DND-41 (cell line): ENCODE measurements at regions not wholly inside any gene's neighbourhood (a gene's known extent, or its start where the extent isn't known, plus 50 kb on each side); places are given as distances from the start of the nearest gene placed in this dataset.

Source experiments
- ATAC-seq: fragments of 200-7000 bp; cut with Tn5 transposase; 3 replicates; pipeline ENCODE4 v1.9.1; 2021; ENCODE audit warnings: low read depth; ENCODE audit not compliant: insufficient read depth
- DNase-seq: peaks from one replicate; pipeline ENCODE4 v3.0.0-alpha.2; 2020
- H2AFZ ChIP-seq: 2 replicates; pipeline ENCODE4 v1.6.0; 2012; ENCODE audit warnings: low read depth, low read length
- H3K27ac ChIP-seq: 2 replicates; pipeline ENCODE4 v1.5.1; 2012; ENCODE audit warnings: low read length, inconsistent platforms
- H3K27me3 ChIP-seq: fragments of 200-600 bp; sonication (generic); 2 replicates; pipeline ENCODE4 v1.6.0; 2012; ENCODE audit warnings: low read length, mild to moderate bottlenecking, inconsistent platforms; ENCODE audit not compliant: insufficient read depth, poor library complexity
- H3K36me3 ChIP-seq: 2 replicates; pipeline ENCODE4 v1.5.1; 2012; ENCODE audit warnings: low read length, inconsistent platforms; ENCODE audit not compliant: insufficient read depth
- H3K4me1 ChIP-seq: 2 replicates; pipeline ENCODE4 v1.5.1; 2012; ENCODE audit warnings: mild to moderate bottlenecking, low read length; ENCODE audit not compliant: insufficient read depth
- H3K4me2 ChIP-seq: 2 replicates; pipeline ENCODE4 v1.6.0; 2012; ENCODE audit warnings: mild to moderate bottlenecking, moderate library complexity, low read length, inconsistent platforms; ENCODE audit not compliant: insufficient read depth
- H3K4me3 ChIP-seq, 2 experiments: fragments of 200-600 bp in 1 of 2; shearing (Covaris generic) in 1 of 2; 2 replicates each; pipeline ENCODE4 v1.5.1; 2012 to 2016; ENCODE audit warnings: inconsistent platforms in 2 of 2, low read length in 2 of 2, mild to moderate bottlenecking in 2 of 2, low read depth in 1 of 2, moderate library complexity in 1 of 2
- H3K79me2 ChIP-seq: 2 replicates; pipeline ENCODE4 v1.6.0; 2012; ENCODE audit warnings: low read length, inconsistent platforms; ENCODE audit not compliant: insufficient read depth
- H3K9ac ChIP-seq: 2 replicates; pipeline ENCODE4 v1.6.0; 2012; ENCODE audit warnings: low read depth, mild to moderate bottlenecking, inconsistent platforms, low read length, moderate library complexity
- H3K9me3 ChIP-seq: 2 replicates; pipeline ENCODE4 v1.5.1; 2012; ENCODE audit warnings: low read length, moderate library complexity, mild to moderate bottlenecking, inconsistent platforms; ENCODE audit not compliant: insufficient read depth, severe bottlenecking
- H4K20me1 ChIP-seq: 2 replicates; pipeline ENCODE4 v1.6.0; 2012; ENCODE audit warnings: low read length; ENCODE audit not compliant: insufficient read depth
- EZH2 ChIP-seq: IDR thresholded peaks from 3 replicates; pipeline ENCODE4 v1.6.1; 2012; ENCODE audit warnings: borderline replicate concordance, low read depth, mild to moderate bottlenecking, moderate library complexity, low read length, inconsistent platforms; ENCODE audit not compliant: severe bottlenecking
- TF ChIP-seq, protein P1 (sequence below): IDR thresholded peaks from 2 replicates; pipeline ENCODE4 v1.5.1; 2012; ENCODE audit warnings: borderline replicate concordance, low read length, moderate library complexity, mild to moderate bottlenecking; ENCODE audit not compliant: poor library complexity, severe bottlenecking; ENCODE audit errors: extremely low read depth

GRCh38 chr2:51256736-51257135 lies 224.8 kb upstream of the NRXN1 start:
- Histone ChIP-seq H3K4me3 (no peak overlapping the region), H3K36me3 (no peaks in the 10 kb centered on the region), H3K79me2 (no peaks in the 10 kb centered on the region), H2AFZ (no peak overlapping the region), H3K27ac (no peak overlapping the region), H3K27me3 (no peaks in the 10 kb centered on the region), H3K9ac (no peak overlapping the region), H3K9me3 (peaks cover 4% of the 10 kb centered on the region), H3K4me1 (no peaks in the 10 kb centered on the region), H3K4me2 (no peak overlapping the region), H4K20me1 (no peaks in the 10 kb centered on the region)
- no peak for DNase-seq
- ATAC-seq: no peak
- TF ChIP-seq EZH2: no peak
- TF ChIP-seq, protein P1, sequence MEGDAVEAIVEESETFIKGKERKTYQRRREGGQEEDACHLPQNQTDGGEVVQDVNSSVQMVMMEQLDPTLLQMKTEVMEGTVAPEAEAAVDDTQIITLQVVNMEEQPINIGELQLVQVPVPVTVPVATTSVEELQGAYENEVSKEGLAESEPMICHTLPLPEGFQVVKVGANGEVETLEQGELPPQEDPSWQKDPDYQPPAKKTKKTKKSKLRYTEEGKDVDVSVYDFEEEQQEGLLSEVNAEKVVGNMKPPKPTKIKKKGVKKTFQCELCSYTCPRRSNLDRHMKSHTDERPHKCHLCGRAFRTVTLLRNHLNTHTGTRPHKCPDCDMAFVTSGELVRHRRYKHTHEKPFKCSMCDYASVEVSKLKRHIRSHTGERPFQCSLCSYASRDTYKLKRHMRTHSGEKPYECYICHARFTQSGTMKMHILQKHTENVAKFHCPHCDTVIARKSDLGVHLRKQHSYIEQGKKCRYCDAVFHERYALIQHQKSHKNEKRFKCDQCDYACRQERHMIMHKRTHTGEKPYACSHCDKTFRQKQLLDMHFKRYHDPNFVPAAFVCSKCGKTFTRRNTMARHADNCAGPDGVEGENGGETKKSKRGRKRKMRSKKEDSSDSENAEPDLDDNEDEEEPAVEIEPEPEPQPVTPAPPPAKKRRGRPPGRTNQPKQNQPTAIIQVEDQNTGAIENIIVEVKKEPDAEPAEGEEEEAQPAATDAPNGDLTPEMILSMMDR: no peak

DNA sequence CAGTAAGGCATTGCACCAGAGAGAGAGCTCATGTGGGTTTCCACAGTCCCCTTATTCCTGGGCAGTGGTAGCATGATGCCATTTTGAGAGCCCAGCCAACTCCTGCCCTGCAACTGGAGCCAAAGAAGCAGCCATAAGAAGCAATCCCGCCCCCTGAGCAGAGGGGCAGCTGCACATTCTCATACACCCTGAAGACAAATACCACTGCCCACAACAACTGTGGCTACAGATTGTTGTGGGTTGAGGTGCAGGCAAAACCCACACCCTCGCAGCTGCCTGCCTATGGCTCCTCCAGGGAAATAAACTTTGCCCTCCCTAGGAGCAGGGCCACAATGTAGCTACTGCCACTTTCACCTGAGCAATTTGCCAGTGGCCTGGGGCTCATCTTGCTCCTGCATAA lies 219.4 kb upstream of the NRXN1 start:
- DNase-seq: no peak
- Histone ChIP-seq H3K9me3 (peaks cover 6% of the 10 kb centered on the region), H2AFZ (no peak overlapping the region), H3K27me3 (no peaks in the 10 kb centered on the region), H3K9ac (no peak overlapping the region), H4K20me1 (no peaks in the 10 kb centered on the region), H3K79me2 (no peaks in the 10 kb centered on the region), H3K4me3 (no peak overlapping the region), H3K4me2 (no peak overlapping the region), H3K4me1 (no peaks in the 10 kb centered on the region), H3K36me3 (no peaks in the 10 kb centered on the region), H3K27ac (no peak overlapping the region)
- no peak for ATAC-seq
- no peak for TF ChIP-seq EZH2
- TF ChIP-seq, protein P1: no peak

- Histone ChIP-seq H3K79me2 (no peaks in the 10 kb centered on the region), H3K4me2 (no peak overlapping the region), H3K9me3 (peaks cover 6% of the 10 kb centered on the region), H3K4me3 (no peak overlapping the region), H4K20me1 (no peaks in the 10 kb centered on the region), H3K27ac (no peak overlapping the region), H3K36me3 (no peaks in the 10 kb centered on the region), H3K4me1 (no peaks in the 10 kb centered on the region), H2AFZ (no peak overlapping the region), H3K9ac (no peak overlapping the region), H3K27me3 (no peaks in the 10 kb centered on the region)
- ATAC-seq: no peak
- no peak for TF ChIP-seq EZH2
- TF ChIP-seq, protein P1: peak; percentile 5
- no peak for DNase-seq
Observed at GRCh38 chr2:51247252-51247805, 215.4 kb upstream of the NRXN1 start.

DNA sequence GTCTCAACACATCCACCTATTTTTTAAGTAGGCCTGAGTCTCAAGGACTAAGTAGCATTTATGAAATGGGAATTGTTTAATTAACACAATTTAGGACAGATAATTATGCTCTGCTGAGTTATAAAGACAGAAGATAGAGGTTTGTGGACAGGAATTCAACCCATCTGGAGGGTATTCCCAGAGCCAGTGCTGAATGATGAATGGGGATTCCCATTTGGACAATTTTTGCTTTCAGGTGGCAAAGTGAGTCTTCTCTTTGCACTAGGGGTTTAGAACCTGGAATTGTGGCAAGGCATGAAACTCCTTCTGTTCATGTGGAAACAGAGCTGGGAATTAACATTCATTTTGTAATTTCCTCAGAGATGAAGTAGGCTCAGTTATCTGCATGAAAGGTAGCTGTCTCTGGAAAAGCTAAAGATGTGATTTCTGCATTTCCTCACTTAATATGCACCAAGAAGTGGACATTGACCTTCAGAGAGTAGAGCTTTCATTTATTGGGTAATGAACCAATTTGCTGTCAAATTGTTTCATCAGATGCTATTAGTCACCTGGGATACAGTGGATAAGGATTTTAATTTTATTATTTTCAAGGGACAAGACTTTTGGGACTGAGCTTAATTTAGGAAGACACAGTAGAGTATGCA lies 212.1 kb upstream of the NRXN1 start:
- no peak for ATAC-seq
- TF ChIP-seq, protein P1: no peak
- no peak for TF ChIP-seq EZH2

More for the DNA sequence above, 212.1 kb upstream of the NRXN1 start:
- Histone ChIP-seq H3K36me3 (no peaks in the 10 kb centered on the region), H3K79me2 (no peaks in the 10 kb centered on the region), H3K9me3 (no peaks in the 10 kb centered on the region), H3K27ac (no peak overlapping the region), H3K4me2 (no peak overlapping the region), H3K9ac (no peak overlapping the region), H4K20me1 (no peaks in the 10 kb centered on the region), H3K4me1 (no peaks in the 10 kb centered on the region), H3K4me3 (no peak overlapping the region), H3K27me3 (no peaks in the 10 kb centered on the region), H2AFZ (no peak overlapping the region)
- DNase-seq: no peak
